ENCODE measurements at regions not wholly inside any gene's neighbourhood (a gene's known extent, or its start where the extent isn't known, plus 50 kb on each side); places are given as distances from the start of the nearest gene placed in this dataset.
A peak's percentile ranks its signal among the peaks of the same experiment; 100 is the strongest.

DNA sequence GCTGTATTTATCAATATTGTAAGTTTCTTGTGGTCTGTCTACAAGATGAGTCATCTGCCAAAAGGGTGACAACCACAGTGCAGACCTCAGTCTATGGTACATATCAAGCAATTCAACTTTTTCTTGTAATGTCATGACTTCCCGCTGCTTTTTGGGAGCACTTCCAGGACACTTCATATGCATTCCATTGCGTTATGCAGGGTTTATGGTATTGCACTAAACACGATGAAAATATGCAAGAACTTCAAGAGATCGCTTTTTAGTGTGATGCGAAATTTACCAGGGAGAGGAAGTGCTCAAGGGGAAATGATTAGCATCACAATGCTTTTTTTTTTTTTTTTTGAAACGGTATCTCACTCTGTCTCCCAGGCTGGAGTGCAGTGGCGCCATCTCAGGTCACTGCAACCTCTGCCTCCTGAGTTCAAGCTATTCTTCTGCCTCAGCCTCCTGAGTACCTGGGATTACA is 166.5 kb downstream of the TFAP2A start:
- peak; percentile 76 for DNase-seq (ENCODE audit: low spot score)

DNA sequence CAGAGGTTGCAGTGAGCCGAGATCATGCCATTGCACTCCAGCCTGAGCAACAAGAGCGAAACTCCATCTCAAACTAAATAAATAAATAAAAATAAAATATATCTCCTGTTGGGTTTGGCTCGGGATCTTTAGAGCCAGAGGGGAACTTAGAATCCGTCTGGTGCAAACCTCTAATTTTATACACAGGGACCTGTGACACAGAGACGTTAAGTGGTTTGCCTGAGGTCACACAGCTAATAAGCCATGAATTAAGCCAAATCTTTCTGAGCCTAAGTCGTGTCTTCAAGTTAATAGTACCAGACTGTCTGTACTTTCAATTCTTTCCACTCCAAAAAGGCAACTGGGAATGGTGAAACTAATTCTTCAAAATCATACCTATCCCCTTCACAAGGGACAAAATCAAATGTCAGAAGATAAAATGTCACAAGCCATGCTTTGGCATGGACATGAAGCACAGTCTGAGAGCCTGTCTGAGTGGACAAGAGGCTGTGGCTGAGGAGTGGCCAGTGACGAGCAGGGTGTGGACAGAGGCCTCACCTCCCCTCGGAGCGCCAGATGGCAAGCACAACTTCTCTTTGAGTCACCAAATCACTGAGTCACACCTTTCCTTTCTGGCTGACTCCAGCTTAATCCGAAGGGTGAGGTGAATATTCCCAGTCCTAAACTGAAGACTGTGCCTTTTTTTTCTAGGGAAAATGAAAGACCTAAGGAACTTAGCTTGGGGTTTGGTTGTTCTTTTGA is 177.4 kb downstream of the TFAP2A start:
- peak; percentile 93 for DNase-seq (ENCODE audit: low spot score)

DNA sequence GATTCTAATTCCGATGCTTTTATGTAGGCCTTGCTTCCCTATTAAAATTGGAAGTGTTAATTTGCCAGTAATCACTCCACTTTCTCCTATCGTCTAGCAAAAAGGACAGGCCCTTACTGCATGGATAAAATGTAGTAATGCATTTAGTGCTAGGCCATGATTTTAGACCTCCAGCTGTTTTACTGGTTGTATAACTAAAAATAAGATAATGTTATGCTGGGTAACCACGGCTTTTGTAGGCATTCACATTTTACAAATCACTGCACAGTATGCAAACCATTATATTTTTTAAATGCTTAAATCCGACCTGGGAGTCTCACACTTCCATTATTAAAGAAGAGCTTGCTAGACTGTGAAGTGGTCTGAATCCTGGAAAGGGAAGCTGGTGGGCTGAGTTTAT is 179.5 kb downstream of the TFAP2A start:
- DNase-seq (ENCODE audit: low spot score): no peak

DNA sequence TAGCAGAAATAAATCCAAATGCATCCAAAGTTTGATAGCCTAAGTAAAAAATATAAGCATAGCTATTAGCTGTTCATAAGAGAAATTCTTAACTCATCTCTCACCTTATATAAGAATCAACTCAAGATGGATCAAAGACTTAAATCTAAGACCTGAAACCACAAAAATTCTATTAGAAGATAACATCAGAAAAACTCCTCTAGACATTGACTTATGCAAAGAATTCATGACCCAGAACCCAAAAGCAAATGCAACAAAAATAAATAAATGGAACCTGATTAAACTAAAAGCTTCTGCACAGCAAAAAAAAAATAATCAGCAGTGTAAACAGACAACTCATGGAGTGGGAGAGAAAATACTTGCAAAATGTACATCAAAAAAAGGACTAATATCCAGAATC is 184.3 kb downstream of the TFAP2A start:
- DNase-seq (ENCODE audit: low spot score): no peak

DNA sequence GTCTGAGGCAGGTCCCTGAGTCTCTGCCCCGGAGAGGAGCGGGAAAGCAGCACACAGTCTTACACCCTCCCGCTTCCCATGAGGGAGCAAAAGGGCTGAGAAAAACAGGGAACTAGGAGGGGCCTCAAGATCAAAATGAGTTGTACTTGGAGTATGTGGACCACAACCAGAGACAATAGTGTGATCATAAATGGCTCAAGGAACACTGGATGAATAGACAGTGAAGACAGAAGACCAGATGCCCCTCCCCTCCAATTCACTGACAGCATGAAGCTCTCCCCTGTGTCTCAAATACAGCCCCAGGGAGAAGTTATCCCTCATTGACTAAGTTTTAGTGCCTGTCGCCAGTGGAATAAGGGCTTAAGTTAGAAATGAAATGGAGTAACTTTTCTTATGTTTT is 191.0 kb downstream of the TFAP2A start:
- DNase-seq (ENCODE audit: low spot score): no peak

DNA sequence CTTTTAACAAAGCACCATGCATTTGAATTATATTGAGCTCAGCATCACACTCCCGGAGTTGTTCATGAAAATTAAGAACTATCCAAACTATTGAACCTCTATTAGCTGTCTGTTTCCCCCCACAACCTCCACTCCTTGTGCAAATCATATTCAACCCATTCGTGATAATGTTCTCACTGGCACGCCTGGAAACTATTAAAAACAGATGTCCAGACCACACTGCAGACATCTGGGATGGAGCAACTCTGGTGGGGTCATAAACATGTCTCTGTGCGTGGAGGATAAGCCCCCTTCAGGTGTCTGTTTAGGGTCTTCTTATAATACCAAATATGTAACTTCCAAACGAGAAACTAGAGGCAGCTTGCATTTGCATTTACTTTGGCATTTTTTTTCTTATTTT is 193.7 kb downstream of the TFAP2A start:
- no peak for DNase-seq (ENCODE audit: low spot score)

DNA sequence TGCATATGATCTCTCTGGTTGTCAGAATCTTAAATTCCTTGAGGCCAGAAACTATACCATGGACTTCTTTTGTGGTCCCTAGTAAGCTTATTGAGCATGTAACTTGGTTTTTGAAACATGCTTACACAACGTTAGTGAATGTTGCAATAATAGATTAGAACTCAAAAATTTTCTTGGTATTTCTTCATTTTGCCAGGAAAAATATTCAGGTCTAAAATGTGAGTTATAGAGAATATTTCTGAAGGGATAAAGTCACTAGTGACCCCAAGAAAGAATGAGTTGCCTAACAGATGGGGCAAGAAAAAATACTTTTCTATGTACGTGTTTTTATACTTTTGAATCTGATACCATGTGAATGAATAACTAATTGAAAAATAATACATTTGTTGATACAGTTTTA is 195.4 kb downstream of the TFAP2A start:
- no peak for DNase-seq (ENCODE audit: low spot score)

DNA sequence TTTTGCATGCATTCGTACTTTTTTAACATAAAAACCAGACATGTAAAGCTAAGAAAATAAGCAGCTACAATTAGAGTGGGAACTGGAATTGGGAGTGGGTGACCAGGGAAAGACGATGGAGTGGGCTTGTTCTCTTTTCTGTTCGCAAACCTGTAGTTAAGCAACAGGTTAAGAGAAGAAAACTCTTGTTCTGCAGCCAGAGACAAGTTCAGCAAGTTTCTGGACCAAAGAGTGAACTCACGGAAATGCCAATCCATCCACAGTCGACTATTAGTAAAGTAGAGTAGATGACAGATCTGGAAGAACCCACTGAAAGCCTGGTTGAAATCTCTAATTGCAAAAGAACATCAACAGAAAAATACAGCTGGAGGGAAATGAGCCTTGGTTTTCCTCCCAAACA is 197.8 kb downstream of the TFAP2A start:
- no peak for DNase-seq (ENCODE audit: low spot score)

DNA sequence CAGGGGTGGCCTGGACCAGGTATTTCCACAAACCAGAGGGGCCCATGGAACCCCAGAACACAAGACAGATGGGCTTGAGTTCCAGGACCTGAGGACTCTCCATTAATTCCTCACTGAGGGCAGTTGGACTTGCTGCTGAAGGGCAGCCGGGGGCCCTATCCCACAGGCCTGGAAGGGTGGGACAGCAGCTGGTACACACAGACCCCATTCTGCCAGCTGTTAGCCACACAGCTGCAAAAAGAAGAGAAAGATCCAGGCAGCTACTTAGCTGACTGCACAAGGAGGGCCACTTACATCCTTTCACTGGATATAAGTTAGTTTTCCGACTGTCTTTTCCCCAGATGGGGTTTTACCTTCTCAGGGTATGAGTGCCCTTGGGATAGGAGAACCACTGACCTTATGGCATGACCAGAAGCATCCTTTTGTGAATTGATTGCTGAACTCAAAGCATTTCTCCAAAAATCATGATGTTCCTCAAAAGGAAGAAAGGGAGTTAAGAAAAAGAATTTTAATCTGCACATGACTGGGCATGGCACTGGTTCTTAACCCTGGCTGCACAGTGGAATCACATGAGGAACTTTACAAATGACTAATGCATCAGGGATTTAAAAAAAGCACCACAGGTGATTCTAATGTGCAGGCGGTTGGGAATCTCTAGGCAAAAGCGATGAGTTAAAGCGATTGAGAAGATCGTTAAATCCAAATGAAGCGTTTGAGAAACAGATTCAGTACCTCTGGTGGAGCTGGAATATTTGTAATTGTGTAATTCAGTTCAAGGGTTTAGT is 199.4 kb downstream of the TFAP2A start:
- peak; percentile 28 for DNase-seq (ENCODE audit: low spot score)

DNA sequence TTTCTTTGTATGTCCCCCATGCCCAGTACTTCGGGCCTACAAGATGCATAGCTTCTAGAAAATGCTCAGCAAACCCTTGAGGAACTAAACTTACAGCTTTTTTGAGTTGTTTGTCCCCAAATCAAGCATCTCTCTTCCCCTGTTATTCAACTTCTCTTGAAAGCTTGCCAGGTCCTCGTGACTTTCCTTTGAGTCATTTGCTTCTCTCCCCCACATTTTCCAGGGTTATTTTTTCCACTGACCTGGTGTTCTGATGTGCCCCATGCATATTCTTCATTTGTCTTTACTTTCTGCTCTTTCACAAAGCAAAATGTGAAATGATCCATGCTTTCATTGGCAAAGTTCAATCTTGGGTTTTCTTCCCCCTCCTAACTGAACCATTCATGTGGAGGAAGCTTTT is 204.8 kb downstream of the TFAP2A start:
- peak; percentile 54 for DNase-seq (ENCODE audit: low spot score)

DNA sequence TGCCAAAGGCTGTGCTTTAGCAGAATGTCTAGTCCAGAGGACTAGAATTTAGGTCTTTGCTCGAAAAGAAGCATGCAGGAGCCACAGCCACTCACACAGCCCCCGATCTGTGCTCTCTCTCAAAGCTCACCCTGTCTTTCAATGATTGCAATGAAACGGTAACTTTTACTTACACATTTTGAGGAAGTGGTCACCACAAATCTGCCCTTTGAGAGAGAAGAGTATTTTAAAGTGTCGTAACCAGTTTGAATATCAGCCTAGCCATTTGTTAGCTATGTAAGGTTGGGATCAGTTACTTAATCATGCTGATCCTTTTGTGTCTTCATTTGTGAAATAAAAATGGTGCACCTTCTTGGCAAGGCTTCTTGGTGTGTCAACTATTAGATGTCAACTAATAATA is 209.0 kb downstream of the TFAP2A start:
- DNase-seq (ENCODE audit: low spot score): no peak

DNA sequence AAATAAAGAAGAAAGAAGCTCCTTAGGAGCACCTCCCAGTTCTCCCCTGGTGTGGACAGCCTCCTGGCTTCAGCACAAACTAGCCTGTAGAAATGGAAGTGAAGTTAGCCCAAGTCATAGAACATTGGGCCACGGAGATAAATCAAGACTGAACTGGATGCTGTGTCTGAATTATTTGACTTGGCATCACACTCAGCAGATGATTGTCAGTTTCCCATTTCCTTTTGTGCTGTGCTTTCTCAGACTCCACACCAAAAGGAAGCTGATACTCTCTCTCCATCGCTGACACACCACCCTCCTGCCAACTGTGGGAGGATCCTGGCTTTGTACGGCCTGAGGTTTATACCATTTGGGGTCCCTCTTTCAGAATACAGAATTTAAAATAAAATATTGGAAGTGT is 209.8 kb downstream of the TFAP2A start:
- DNase-seq (ENCODE audit: low spot score): no peak

DNA sequence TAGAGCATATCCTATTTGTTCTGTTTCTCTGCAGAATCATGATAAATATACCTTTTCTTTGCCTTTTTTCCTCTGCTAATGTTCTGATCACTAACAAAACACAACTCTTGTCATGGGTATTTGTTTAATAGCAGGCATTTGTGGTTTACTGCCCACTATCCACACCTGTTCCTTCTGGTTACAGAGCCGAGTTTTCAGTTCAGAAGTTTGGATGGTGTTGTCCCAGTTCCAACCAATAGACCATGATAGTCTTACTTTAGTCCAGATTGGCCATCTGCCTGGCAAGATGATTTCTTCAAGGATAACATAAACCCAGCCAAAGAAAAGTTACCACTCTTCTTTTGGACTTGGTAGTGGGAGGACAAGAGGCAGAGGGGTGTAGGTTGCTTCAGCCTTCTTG is 211.2 kb downstream of the TFAP2A start:
- DNase-seq (ENCODE audit: low spot score): no peak

DNA sequence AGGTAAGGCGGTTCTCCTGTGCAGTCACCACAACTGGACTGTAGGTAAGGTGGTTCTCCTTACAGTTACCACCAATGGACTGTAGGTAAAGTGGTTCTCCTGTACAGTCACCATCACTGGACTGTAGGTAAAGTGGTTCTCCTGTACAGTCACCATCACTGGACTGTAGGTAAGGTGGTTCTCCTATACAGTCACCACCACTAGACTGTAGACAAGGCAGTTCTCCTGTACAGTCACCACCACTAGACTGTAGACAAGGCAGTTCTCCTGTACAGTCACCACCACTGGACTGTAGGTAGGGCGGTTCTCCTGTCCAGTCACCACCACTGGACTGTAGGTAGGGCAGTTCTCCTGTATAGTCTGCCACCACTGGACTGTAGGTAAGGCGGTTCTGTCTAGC is 212.3 kb downstream of the TFAP2A start:
- no peak for DNase-seq (ENCODE audit: low spot score)

DNA sequence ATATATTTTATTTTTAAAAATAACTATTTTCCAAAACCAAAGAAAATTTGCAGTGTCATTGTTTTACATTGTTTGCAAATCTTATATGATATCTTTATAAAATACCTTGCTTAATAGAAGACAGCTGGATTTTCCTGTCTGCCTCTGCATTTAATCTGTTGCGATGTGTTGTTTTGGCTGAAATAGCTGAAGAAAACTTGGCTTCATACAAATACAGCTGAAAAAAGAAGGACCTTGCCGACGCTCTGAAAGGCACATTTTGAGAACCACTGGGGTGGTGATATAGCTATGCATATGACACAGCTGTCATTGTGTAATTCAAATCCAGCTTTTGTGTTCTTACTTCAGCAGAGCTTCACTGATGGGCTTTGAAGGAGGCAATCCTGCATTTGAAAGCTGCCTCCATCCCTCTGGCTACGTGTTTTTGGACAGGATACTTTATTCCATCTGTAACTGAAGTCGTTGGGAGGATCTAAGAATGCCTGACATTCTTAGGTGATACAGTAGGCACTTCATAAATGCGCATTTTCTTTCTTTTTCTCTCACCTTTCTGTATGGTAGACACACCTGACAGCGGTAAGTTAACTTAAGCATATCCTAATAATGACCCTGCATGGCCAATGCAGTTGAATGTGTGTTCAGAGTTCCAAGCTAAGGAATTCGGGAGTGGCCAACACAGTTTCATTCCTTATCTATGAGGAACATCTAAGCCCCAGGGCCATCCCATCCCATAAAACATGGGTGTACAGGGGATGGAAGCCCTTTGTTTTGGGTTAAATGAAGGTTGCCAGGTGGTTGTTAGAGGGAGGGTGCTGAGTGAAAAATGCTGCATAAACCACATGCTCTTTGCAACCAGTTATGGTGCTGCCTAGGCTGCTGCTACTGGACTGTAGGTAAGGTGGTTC is 213.0 kb downstream of the TFAP2A start:
- DNase-seq (ENCODE audit: low spot score): no peak

DNA sequence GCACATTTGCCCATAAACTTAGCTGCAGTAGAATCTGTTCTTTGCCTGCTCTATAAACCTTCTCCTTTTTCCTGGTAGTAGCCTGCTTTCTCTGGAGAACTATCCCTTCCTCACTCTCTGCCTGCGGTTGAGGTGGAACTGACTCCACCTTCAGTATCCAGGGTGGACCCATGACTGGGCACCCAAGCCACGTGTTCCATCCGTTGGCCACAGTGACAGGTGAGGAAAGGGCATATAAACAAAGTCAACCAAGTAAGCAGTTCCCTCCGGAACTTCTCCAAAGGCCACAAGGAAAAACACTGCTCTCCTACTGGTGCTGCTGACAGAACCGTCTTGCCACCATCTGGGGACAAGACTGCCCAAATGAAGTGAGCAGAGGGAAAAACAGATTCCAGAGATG is 218.8 kb downstream of the TFAP2A start:
- DNase-seq (ENCODE audit: low spot score): no peak

DNA sequence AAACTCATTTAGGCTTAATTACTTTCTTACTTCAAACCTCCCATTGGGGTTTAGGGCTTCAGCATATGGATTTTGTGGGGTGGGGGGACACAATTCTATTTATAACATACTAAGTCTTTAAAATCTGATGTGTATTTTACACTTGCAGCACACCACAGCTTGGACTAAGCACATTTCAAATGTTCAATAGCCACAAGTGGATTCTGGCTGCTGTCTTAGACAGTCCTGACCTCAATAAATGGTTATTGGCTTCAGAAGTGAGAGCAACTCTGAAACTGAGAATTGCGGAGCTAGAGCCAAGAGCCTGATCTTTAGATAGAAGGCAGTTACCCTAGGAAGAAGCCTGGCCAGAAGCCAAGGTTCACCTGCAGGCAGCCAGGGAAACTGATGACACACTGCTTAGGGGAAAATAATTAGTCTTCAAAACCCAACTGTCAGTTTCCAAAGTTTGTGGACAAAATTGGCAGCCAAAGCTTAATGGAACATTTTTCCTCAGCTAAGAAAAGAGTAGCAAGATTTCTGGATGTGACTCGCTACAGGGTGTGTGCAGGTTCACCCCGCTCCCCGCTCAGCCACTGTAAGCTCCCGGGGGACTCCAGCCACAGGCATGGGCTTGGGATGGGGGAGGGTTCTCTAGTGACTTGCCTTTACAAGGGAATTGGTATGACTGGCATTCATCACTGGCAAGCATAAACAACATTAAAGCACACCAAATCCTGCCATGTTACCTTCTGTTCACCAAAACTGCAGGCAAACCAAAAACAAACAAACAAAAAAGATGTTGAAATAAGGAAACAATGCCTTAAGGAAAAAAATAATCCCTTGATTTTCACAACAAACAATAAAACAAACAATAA is 219.8 kb downstream of the TFAP2A start:
- peak; percentile 35 for DNase-seq (ENCODE audit: low spot score)

DNA sequence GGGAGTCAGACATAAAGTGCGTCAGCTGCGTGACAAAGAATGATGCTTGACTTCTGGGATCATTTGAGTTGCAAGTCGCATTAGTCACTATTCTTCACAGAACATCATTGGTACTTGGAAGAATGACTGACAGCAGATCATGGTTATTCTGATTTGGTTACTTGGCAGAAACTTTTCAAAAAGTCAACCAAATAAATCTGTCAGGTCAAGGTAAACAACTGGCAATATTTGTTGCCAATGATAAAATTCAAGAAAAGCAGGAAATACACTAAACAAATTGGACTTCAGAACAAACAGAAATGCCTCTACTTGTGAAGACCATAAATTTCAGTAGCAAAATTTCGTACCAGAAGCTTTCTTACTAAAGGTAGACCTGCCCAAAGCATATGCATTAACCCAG is 221.6 kb downstream of the TFAP2A start:
- no peak for DNase-seq (ENCODE audit: low spot score)

DNA sequence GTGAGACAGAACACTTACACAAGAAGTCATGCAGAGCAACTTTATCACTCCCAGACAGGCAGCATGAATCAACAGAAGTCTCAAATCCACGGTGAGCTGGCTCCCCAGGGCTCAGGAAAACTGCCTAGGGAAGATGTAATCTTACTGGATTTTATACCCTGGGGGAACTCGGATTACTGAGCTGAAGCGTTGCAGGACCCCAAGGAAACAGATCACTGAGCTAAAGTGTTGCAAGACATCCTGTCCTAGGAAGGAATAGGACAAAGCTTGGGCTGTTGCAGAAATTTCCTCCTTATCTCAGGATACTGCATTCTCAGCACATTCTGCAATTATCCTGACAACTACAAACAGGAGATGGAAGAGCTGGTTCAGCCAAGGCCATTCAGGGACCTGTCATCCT is 224.8 kb downstream of the TFAP2A start:
- no peak for DNase-seq (ENCODE audit: low spot score)

DNA sequence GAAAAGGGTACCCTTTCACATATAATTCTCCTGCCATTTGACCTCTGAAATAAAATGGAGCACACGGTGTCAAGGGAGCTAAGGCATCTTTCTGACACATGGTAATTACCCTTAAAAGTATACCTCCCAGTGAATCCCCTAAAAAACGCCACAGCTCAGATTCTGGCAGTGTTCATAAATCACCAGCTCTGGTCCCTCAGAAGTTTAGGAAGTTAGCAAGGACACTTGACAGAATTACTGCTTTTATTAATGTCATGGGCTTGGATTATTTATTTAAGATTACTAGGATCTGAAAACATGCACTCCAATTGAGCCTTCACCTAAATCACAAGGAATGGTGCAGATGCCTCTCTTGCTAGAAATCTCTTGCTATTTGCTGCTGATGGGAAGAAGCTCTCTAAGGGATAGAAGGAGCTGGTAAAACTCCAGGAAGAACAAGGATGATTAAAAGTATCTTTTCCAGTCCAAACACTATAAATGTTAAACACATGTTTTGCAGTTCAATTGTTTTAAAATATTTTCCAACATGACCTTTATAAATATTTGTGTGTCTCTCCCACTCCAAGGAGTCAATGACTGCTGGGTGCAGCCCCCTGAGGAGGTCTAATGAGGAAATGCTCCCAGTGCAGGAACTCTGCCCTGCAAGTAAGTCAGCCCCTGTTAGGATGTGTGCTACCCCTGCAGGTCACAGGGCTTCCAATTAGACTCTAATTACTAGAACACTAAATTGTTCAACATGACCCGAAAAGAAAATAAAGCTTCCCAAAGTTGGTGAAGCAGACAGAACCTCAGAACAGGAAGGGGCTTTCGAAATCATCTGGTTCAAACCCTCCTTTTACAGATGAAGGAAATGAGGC is 230.3 kb downstream of the TFAP2A start:
- peak; percentile 8 for DNase-seq (ENCODE audit: low spot score)

Measured in A172 (cell line).